Stimulated activated CD4-positive, alpha-beta T cell treated with anti-CD3 and anti-CD28 coated beads, TNF-alpha, amount 100 ng/mL, for 48 hours (primary cell): ENCODE measurements at regions not wholly inside any gene's neighbourhood (a gene's known extent, or its start where the extent isn't known, plus 50 kb on each side); places are given as distances from the start of the nearest gene placed in this dataset.
"Not testable (repeated sequence)": the region's sequence is repeated elsewhere in the genome, so short reads cannot be mapped to it uniquely, and the experiment has no call there.

Experiments used
- DNase-seq, 3 donors: peaks; one replicate each; pipeline ENCODE4 v3.0.0-alpha.2; 2020; ENCODE audit warnings: low read depth in 3 of 3

DNA sequence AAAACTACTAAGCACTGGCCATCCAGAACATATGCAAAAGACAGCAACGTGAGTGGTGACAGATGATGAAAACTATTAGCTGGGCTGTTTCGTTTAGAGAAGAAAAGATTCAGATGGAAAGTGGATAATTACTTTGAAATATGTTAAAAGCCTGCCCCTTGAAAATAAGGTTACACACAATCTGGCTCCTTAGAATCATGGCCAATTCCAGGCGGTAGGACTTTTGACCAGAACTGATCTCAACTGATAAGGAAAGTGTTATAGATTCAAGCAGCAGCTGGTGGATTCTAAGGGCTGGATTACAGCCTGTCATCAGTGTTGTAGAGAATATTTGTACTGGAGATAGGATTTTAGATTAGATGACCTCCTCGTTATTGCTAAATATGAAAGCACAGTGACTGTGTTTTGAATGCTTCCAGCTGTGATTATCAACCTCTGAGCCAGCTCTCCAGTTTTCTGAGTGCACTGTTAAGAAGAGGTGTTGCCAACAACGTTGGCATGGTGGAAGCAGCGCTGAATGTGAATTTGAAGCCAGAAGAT lies 75.1 kb downstream of the KBTBD2 start:
- DNase-seq, result not testable (repeated sequence)

GRCh38 chr7:32814779-32815178 lies 76.8 kb downstream of the KBTBD2 start:
- DNase-seq, result not testable (repeated sequence)

DNA sequence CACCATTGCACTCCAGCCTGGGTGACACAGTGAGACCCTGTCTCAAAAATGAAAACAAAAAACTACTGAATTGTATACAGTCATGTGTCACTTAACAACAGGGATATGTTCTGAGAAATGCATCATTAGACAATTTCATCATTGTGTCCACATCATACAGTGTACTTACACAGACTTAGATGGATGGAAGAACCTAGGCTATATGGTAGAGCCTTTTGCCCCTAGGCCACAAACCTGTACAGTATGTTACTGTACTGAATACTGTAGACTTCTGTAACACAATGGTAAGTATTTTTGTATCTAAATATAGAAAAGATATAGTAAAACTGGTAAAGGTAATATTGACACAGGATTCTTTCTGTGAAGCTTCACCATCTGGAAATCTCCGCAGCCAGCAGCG lies 81.7 kb downstream of the KBTBD2 start:
- DNase-seq, result no peak

DNA sequence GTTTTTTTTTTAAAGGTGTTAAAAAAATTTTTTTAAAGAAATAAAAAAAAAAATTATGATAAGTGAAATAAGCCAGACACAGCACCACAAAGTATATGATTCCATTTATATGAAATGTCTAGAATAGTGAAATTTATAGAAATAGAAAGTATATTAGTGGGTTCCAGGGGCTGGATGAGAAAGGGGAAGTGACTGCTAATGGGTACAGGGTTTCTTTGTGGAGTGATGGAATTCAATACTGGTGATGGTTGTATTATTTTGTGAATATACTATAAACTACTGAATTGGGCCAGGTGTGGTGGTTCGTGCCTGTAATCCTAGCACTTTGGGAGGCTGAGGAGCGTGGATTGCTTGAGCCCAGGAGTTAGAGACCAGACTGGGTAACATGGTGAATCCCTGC lies 82.2 kb downstream of the KBTBD2 start:
- DNase-seq, result no peak

DNA sequence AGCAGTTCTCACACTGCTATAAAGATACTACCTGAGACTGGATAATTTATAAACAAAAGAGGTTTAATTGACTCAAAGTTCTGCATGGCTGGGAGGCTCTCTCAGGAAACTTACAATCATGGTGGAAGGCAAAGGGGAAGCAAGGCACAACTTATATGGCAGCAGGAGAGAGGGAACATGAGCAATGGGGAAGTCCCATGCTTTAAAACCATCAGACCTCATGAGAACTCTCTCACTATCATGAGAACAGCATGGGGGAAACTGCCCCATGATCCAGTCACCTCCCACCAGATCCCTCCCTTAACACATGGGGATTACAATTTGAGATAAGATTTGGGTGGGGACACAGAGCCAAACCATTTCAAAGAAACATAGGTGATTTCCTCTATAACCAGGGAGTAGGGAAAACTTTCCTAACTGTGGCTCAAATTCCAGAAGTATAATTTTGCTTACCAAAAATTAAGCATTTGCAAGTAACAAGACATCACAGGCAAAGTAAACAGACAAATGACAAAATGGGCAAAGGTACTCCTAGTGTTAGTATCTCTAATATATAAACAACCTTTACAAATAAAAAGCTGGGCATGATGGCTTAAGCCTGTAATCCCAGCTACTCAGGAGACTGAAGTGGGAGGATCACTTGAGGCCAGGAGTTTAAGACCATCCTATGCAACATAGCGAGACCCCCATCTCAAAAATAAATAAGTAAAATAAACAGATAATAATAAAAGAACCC lies 88.0 kb downstream of the KBTBD2 start:
- no peak for DNase-seq

GRCh38 chr7:32802305-32802910 lies 89.2 kb downstream of the KBTBD2 start:
- DNase-seq, result no peak

GRCh38 chr7:32793053-32793452 lies 98.5 kb downstream of the KBTBD2 start:
- DNase-seq, result not testable (repeated sequence)

- DNase-seq, result not testable (repeated sequence)
Observed at GRCh38 chr7:32790766-32791430, 100.7 kb downstream of the KBTBD2 start.

DNA sequence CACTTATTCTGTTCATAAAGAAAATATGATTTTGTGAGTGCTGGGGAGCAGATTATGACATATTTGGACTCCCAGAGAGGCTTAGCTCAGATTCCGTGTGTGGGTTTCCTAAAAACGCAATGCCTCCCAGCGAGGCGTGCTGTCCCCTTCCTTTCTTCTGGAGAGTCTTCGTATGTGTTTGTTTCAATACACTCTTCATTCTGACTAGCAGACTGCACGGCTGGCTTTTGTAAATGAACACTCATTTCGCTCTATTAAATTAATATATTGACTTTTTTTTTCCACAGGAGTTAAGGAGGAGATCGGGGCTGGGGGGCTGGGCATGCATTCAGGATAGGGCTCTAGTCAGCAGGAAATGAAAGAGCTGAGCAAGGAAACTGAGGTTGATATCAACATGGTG lies 102.3 kb downstream of the KBTBD2 start:
- DNase-seq, result not testable (repeated sequence)

DNA sequence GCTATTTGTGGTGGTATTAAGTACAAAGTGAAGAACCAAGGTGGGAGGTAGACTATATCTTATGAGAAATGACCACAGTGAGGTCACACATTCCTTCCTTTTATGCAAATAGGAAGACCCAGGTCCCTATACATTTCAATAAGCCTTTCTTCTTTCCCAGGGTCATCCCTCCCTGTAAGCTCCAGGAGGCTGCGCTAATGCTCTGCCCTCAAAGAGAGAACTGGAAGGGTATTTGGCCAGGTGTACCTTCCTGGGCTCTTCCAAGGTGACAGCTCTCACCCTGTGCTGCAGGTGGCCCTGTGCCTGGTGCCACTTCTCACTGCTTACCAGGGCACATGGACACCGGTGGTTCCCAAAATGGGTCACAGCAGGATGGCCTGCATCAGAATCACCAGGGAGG lies 103.4 kb downstream of the KBTBD2 start:
- DNase-seq, result not testable (repeated sequence)

DNA sequence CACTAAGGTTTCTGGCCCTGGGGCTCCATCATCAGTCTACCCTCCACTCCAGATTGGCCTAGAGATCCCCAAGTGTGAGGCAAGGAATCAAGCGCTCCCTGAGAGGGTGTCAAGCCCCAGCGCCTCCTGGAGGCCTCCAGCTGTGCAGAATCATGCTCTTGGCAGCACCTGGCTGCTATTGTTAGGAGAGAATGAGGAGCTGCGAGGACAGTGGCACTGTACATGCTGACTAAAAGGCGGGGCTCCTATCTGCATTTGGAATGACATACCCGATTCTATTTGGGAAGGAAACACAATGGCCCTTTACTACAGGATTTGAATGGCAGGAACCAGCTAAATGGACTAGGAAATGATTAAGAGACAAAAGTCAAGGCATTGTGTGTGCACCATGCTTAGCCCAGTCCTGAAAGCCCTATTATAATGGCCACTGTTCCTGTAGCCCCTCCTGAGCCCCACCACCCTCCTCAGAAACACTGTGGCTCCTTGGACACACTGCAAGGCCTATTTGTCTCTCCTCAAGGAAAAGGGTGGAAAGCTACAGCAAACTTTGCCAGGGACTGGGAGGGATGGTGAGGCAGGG lies 106.1 kb downstream of the KBTBD2 start:
- DNase-seq, result not testable (repeated sequence)

DNA sequence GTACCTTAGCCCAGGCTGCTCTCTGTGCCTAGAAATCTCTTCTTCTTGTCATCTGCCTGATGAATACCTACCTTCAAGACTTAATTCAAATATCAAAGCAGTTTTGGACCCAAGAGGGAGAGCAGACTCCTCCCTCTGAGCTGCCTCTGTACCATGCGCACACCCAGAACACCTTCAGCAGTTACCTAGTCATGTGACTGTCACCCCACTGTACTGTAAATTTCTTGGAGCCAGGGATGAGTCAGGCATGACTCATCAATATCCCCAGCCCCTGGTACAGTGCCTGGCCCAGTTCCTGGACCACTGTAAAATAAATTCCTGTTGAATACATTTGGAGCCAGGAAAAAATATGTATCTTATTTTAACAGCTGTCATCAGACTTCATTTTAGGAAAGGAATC lies 111.7 kb downstream of the KBTBD2 start:
- DNase-seq, result not testable (repeated sequence)

GRCh38 chr7:32779167-32779566 lies 112.4 kb downstream of the KBTBD2 start:
- DNase-seq, result no peak

DNA sequence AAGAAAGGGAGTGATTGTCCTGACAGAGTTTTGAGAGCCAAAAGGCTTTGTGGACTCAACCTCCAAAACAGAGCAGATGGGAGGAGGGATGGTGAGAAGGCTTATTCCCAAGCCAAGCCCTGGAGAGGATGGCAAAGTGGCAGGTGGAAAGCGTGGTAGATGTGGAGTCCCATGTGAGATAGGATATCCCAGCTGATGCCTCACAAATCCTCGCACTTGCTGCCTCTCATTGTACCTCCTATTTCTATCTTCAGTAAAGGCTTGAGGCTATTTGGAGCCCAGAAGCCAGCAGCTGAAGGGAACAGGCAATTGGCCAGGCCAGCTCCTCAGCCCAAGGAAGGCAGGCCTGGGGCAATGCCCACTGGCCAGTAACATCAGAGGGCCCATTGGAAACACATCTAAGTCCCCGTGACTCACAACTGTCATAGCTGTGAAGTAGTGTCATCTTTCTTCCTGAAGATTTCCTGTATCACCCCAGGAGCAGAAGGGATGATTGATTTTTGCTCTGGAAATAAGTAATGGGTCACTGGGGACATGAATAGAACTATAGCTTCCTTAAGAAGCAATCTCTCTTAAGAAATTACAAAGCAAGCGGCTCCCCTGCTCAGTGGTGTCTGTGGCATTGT lies 114.4 kb downstream of the KBTBD2 start:
- not testable (repeated sequence) for DNase-seq

- DNase-seq, result not testable (repeated sequence)
Observed at GRCh38 chr7:32776318-32776717, 115.2 kb downstream of the KBTBD2 start.

GRCh38 chr7:32775809-32776208 lies 115.8 kb downstream of the KBTBD2 start:
- DNase-seq, result not testable (repeated sequence)

DNA sequence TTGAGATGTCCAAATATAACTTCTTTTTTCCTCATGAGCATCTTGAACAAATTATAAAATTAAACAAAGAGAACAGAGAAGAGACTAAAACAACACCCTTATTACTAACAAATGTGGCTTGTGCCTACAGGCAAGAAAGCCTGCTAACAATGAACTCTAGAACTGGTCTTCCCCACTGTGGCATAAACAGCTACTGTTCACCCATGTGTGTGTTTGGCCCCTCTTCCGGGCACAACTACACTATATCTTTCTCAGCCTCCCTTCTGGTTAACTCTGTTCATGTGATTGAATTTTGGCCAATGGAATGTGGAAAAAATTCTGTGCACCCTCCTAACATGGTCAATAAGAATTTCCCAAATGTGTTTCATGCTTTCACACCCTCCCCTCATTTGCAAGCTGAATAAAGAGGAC lies 117.0 kb downstream of the KBTBD2 start:
- no peak for DNase-seq

DNA sequence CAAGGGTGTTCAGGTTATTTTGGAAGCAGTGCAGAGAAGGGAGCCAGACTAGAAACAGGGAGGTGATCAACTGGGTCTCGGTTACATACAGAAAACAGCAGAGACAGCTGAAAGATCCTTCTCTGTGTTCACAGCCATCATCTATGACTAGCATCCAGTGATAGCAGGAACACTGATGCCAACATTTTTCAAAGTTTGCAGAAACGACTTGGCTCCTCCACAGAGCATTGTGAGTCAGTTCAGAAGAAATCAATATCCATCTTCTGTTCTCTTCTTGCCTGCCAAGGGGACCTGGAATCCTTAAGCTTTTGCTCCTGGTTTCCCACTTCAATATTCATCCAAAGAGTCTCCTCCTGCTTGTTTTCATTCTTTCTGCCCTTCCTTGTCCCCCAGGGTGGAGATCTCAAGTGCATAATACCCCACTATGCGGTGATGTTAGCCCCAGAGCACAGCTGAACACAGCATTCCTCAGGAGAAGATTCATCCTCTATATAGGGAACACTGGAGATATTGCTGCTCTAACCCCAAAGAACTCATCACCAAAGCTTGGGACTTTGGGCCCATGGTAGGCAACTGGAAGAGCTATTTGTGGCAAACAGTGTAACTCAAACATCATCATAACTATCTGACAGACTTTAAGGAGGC lies 122.6 kb downstream of the KBTBD2 start:
- not testable (repeated sequence) for DNase-seq

- DNase-seq, result not testable (repeated sequence)
Observed at GRCh38 chr7:32768338-32768737, 123.2 kb downstream of the KBTBD2 start.

DNA sequence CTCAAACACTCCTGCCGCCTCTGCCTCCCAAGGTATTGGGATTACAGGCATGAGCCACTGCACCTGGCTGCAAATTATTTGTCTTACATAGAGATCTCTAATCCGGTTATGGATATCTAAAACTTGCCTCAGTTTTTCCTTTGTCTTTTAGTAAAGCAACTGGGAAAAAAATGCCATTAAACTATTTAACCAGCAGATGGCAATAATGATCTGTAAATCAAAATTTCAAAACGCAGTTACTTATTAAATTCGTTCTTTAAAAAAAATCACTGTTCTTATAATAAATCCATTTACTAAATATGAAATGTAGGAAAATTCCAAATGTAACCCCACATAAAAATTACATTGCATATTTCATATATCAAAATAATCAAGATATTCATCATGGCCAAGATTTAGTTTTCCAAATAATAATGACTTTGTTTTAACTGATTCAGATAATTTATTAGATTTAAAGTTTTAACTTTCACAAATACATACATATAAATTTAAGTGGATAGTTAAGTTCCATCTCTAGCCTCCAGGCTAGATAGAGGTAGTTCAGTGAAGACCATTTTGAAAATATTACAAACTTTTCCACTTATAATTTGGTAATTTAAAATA lies 125.8 kb downstream of the KBTBD2 start:
- DNase-seq, result not testable (repeated sequence)

DNA sequence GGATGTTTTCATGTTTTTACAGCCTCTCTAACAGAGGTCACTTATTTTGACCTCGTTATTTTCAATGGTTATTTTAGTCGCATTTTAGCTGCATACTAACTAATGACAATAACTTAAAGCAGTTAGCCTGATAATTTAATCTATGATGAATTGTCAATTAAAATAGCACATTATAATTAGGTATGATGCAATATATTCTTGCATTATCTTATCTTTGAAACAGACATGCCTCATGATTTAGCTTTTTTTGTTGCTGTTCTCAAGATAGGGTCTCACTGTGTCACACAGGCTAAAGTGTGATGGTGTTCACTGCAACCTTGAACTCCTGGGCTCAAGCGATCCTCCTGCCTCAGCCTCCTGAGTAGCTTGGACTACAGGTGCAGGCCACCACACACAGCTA lies 126.4 kb downstream of the KBTBD2 start:
- DNase-seq, result no peak
